ENCODE measurements at regions not wholly inside any gene's neighbourhood (a gene's known extent, or its start where the extent isn't known, plus 50 kb on each side); places are given as distances from the start of the nearest gene placed in this dataset.

GRCh38 chr10:23725548-23725947, 286.7 kb downstream of the OTUD1 start:
- Histone ChIP-seq H3K9me3 (ENCODE audit: insufficient read depth, low read depth, low read length) (no peaks in the 10 kb centered on the region), H3K36me3 (ENCODE audit: insufficient read depth, low read length) (no peaks in the 10 kb centered on the region), H3K79me2 (ENCODE audit: insufficient read depth, low read length) (no peaks in the 10 kb centered on the region), H3K27me3 (ENCODE audit: insufficient read depth, low read length) (no peaks in the 10 kb centered on the region), H3K27ac (ENCODE audit: low read depth, low read length) (no peak overlapping the region), H4K20me1 (ENCODE audit: insufficient read depth, low read length) (no peaks in the 10 kb centered on the region), H3K4me3 (ENCODE audit: insufficient read depth, low read depth, low read length) (no peak overlapping the region), H3K4me1 (ENCODE audit: insufficient read depth, low read length) (no peaks in the 10 kb centered on the region), H3K4me2 (ENCODE audit: low read length) (no peak overlapping the region), H2AFZ (ENCODE audit: low read depth, low read length) (no peak overlapping the region), H3K9ac (ENCODE audit: low read length) (no peak overlapping the region)
- no peak for FAIRE-seq
- Mint-ChIP-seq H3K36me3 (ENCODE audit: low read depth, unreplicated experiment) (no peaks in the 10 kb centered on the region), H3K4me3 (ENCODE audit: unreplicated experiment) (no peak overlapping the region), H3K27me3 (ENCODE audit: low read depth, unreplicated experiment) (peaks cover 2% of the 10 kb centered on the region), H3K9me3 (ENCODE audit: unreplicated experiment) (no peaks in the 10 kb centered on the region), H3K27ac (ENCODE audit: unreplicated experiment) (no peak overlapping the region), H3K4me1 (ENCODE audit: low read depth, unreplicated experiment) (no peaks in the 10 kb centered on the region)
- TF ChIP-seq EZH2 (IDR thresholded peaks at IDR 0.05; ENCODE audit: insufficient read depth, low read length) (no peak), CTCF (IDR thresholded peaks at IDR 0.05; ENCODE audit: insufficient read depth, low read depth, low read length) (no peak)
- DNase-seq (ENCODE audit: low read depth), result no peak

GRCh38 chr10:23742368-23742767, 303.5 kb downstream of the OTUD1 start:
- FAIRE-seq (no peak), DNase-seq (ENCODE audit: low read depth) (no peak)
- Mint-ChIP-seq H3K4me1 (ENCODE audit: low read depth, unreplicated experiment) (no peaks in the 10 kb centered on the region), H3K27ac (ENCODE audit: unreplicated experiment) (no peak overlapping the region), H3K36me3 (ENCODE audit: low read depth, unreplicated experiment) (no peaks in the 10 kb centered on the region), H3K27me3 (ENCODE audit: low read depth, unreplicated experiment) (peaks cover 13% of the 10 kb centered on the region), H3K4me3 (ENCODE audit: unreplicated experiment) (no peak overlapping the region), H3K9me3 (ENCODE audit: unreplicated experiment) (no peaks in the 10 kb centered on the region)
- no peak overlapping the region for H3K4me2 ChIP-seq (ENCODE audit: low read length)
- H3K4me1 ChIP-seq (ENCODE audit: insufficient read depth, low read length), result no peaks in the 10 kb centered on the region
- H3K9me3 ChIP-seq (ENCODE audit: insufficient read depth, low read depth, low read length), result peaks cover 6% of the 10 kb centered on the region
- H3K27me3 ChIP-seq (ENCODE audit: insufficient read depth, low read length), result no peaks in the 10 kb centered on the region
- no peaks in the 10 kb centered on the region for H3K79me2 ChIP-seq (ENCODE audit: insufficient read depth, low read length)
- H3K4me3 ChIP-seq (ENCODE audit: insufficient read depth, low read depth, low read length), result no peak overlapping the region
- no peaks in the 10 kb centered on the region for H3K36me3 ChIP-seq (ENCODE audit: insufficient read depth, low read length)
- TF ChIP-seq EZH2 (IDR thresholded peaks at IDR 0.05; ENCODE audit: insufficient read depth, low read length), result no peak
- TF ChIP-seq CTCF (IDR thresholded peaks at IDR 0.05; ENCODE audit: insufficient read depth, low read depth, low read length), result no peak
- H3K9ac ChIP-seq (ENCODE audit: low read length), result no peak overlapping the region
- H4K20me1 ChIP-seq (ENCODE audit: insufficient read depth, low read length), result no peaks in the 10 kb centered on the region
- no peak overlapping the region for H2AFZ ChIP-seq (ENCODE audit: low read depth, low read length)
- H3K27ac ChIP-seq (ENCODE audit: low read depth, low read length), result no peak overlapping the region

- no peaks in the 10 kb centered on the region for H3K4me1 ChIP-seq (ENCODE audit: insufficient read depth, low read length)
- no peaks in the 10 kb centered on the region for H3K9me3 Mint-ChIP-seq (ENCODE audit: unreplicated experiment)
- H3K36me3 Mint-ChIP-seq (ENCODE audit: low read depth, unreplicated experiment), result no peaks in the 10 kb centered on the region
- TF ChIP-seq CTCF (IDR thresholded peaks at IDR 0.05; ENCODE audit: insufficient read depth, low read depth, low read length) (no peak), EZH2 (IDR thresholded peaks at IDR 0.05; ENCODE audit: insufficient read depth, low read length) (no peak)
- no peaks in the 10 kb centered on the region for H3K4me1 Mint-ChIP-seq (ENCODE audit: low read depth, unreplicated experiment)
- no peaks in the 10 kb centered on the region for H3K79me2 ChIP-seq (ENCODE audit: insufficient read depth, low read length)
- H3K27ac ChIP-seq (ENCODE audit: low read depth, low read length), result no peak overlapping the region
- FAIRE-seq (no peak), DNase-seq (ENCODE audit: low read depth) (no peak)
- H4K20me1 ChIP-seq (ENCODE audit: insufficient read depth, low read length), result no peaks in the 10 kb centered on the region
- H3K27me3 Mint-ChIP-seq (ENCODE audit: low read depth, unreplicated experiment), result peaks cover 14% of the 10 kb centered on the region
- no peak overlapping the region for H3K27ac Mint-ChIP-seq (ENCODE audit: unreplicated experiment)
- no peak overlapping the region for H3K4me3 Mint-ChIP-seq (ENCODE audit: unreplicated experiment)
- no peaks in the 10 kb centered on the region for H3K36me3 ChIP-seq (ENCODE audit: insufficient read depth, low read length)
- no peaks in the 10 kb centered on the region for H3K27me3 ChIP-seq (ENCODE audit: insufficient read depth, low read length)
- no peak overlapping the region for H3K4me3 ChIP-seq (ENCODE audit: insufficient read depth, low read depth, low read length)
- H2AFZ ChIP-seq (ENCODE audit: low read depth, low read length), result no peak overlapping the region
- H3K9me3 ChIP-seq (ENCODE audit: insufficient read depth, low read depth, low read length), result peaks cover 6% of the 10 kb centered on the region
- H3K9ac ChIP-seq (ENCODE audit: low read length), result no peak overlapping the region
- no peak overlapping the region for H3K4me2 ChIP-seq (ENCODE audit: low read length)
Measured at GRCh38 chr10:23742807-23743206, 303.9 kb downstream of the OTUD1 start.

Measured in astrocyte (in vitro differentiated cells and primary cell).